K562 (cell line): ENCODE measurements at regions not wholly inside any gene's neighbourhood (a gene's known extent, or its start where the extent isn't known, plus 50 kb on each side); places are given as distances from the start of the nearest gene placed in this dataset.
A peak's percentile ranks its signal among the peaks of the same experiment; 100 is the strongest.

Experiments used
- ATAC-seq: fragments of 200-7000 bp; cut with Tn5 transposase; 3 replicates; pipeline ENCODE4 v1.9.1; 2020; ENCODE audit warnings: moderate library complexity
- BruUV-seq: library from RNA; stranded (reverse); fragments of 400-500 nt; replicated peaks from 2 replicates; lab custom pipeline; 2021; lab: Mats Ljungman, UMichigan
- CTCF ChIA-PET: fragments of 300-600 bp; formaldehyde crosslinking; extraction: SDS; loops from one replicate; lab custom pipeline; 2021; ENCODE audit warnings: low intra/inter-chr PET ratio; lab: Yijun Ruan, JAX
- POLR2A ChIA-PET: fragments of 300-600, 350-650 bp; sonication (Branson Sonifier 250); formaldehyde crosslinking; extraction: SDS; loops from one replicate; lab custom pipeline; 2021; ENCODE audit warnings: antibody characterized with exemption, inconsistent platforms; lab: Yijun Ruan, JAX
- DNase-seq, 4 experiments: peaks; one replicate each; pipeline versions ENCODE4 v3.0.0 to v3.0.0-alpha.2; 2011 to 2018; ENCODE audit warnings: low spot score in 3 of 4, mixed read lengths in 3 of 4; ENCODE audit errors: extremely low read depth in 1 of 4
- FAIRE-seq: peaks from 2 replicates; lab custom pipeline; 2011; peaks lifted over from hg19 to GRCh38; lab: Jason Lieb, UNC
- H2AFZ ChIP-seq: 2 replicates; pipeline ENCODE4 v1.6.0; 2011; ENCODE audit warnings: low read depth, low read length, control low read depth, inconsistent platforms
- H3K27ac ChIP-seq: fragments of 200-600 bp; 3 replicates; pipeline ENCODE4 v1.8.0; 2011; ENCODE audit warnings: low read depth, mild to moderate bottlenecking, control low read depth, inconsistent platforms, low read length, moderate library complexity, mixed read lengths; ENCODE audit errors: extremely low read depth
- H3K27me3 ChIP-seq, 2 experiments: fragments of 300-600 bp in 1 of 2; 2 replicates in 1 of 2; 3 replicates in 1 of 2; pipeline versions ENCODE4 v1.6.0 to v1.8.0; 2011; ENCODE audit warnings: inconsistent platforms in 2 of 2, low read length in 2 of 2, mild to moderate bottlenecking in 1 of 2, mixed read lengths in 1 of 2, moderate library complexity in 1 of 2; ENCODE audit not compliant: control insufficient read depth in 2 of 2, insufficient read depth in 2 of 2
- H3K36me3 ChIP-seq: fragments of 300-600 bp; 3 replicates; pipeline ENCODE4 v1.8.0; 2011; ENCODE audit warnings: mild to moderate bottlenecking, low read length, inconsistent platforms; ENCODE audit not compliant: control insufficient read depth, insufficient read depth
- H3K4me1 ChIP-seq, 2 experiments: fragments of 200-600 bp in 1 of 2; replicated peaks in 1 of 2; 2 replicates in 1 of 2; 3 replicates in 1 of 2; pipeline versions ENCODE4 v1.5.1 to v1.8.0; 2011; ENCODE audit warnings: inconsistent platforms in 2 of 2, low read length in 2 of 2, mild to moderate bottlenecking in 1 of 2, mixed read lengths in 1 of 2, moderate library complexity in 1 of 2; ENCODE audit not compliant: control insufficient read depth in 2 of 2, insufficient read depth in 2 of 2
- H3K4me2 ChIP-seq: 2 replicates; pipeline ENCODE4 v1.6.1; 2011; ENCODE audit warnings: low read length, control low read depth, inconsistent platforms, mixed read lengths; ENCODE audit not compliant: insufficient read depth
- H3K4me3 ChIP-seq: fragments of 200-600 bp; sonication (generic), shearing (Covaris generic); 2 replicates; pipeline ENCODE4 v1.5.1; 2016; ENCODE audit warnings: control low read depth, inconsistent platforms
- H3K79me2 ChIP-seq: fragments of 200-600 bp; 3 replicates; pipeline ENCODE4 v1.8.0; 2011; ENCODE audit warnings: low read length, inconsistent platforms; ENCODE audit not compliant: control insufficient read depth, insufficient read depth
- H3K9ac ChIP-seq, 2 experiments: 2 replicates each; pipeline versions ENCODE4 v1.6.0 to v1.6.1; 2011; ENCODE audit warnings: low read depth in 2 of 2, low read length in 2 of 2, control low read depth in 1 of 2, inconsistent platforms in 1 of 2, mild to moderate bottlenecking in 1 of 2, mixed read lengths in 1 of 2; ENCODE audit not compliant: insufficient read depth in 1 of 2
- H3K9me1 ChIP-seq: one replicate; pipeline ENCODE4 v1.6.0; 2011; ENCODE audit warnings: inconsistent platforms, mild to moderate bottlenecking, low read length, moderate library complexity; ENCODE audit not compliant: control insufficient read depth, insufficient read depth
- H3K9me3 ChIP-seq: replicated peaks from 2 replicates; pipeline ENCODE4 v1.5.1; 2011; ENCODE audit warnings: low read depth, low read length, inconsistent platforms; ENCODE audit not compliant: control insufficient read depth, insufficient read depth
- H4K20me1 ChIP-seq: replicated peaks from 2 replicates; pipeline ENCODE4 v1.6.1; 2011; ENCODE audit warnings: low read length, inconsistent platforms, mixed read lengths; ENCODE audit not compliant: control insufficient read depth, insufficient read depth
- RFX1 ChIP-seq: fragments of 450-650 bp; IDR thresholded peaks from 2 replicates; pipeline ENCODE4 v1.6.1; 2016; ENCODE audit warnings: mild to moderate bottlenecking, moderate library complexity
- ZBTB7A ChIP-seq: IDR thresholded peaks from 2 replicates; pipeline ENCODE4 v1.6.1; 2011; ENCODE audit warnings: low read depth, mild to moderate bottlenecking, low read length, moderate library complexity, borderline replicate concordance; ENCODE audit not compliant: control insufficient read depth
- ZC3H4 ChIP-seq: sonication (generic); formaldehyde crosslinking; IDR thresholded peaks from 2 replicates; pipeline ENCODE4 v1.9.0; 2021; ENCODE audit warnings: missing genetic modification reagents, borderline replicate concordance
- WGBS: fragments of 100-300 bp; shearing (Covaris generic); methylation state at CpG from one replicate; pipeline ENCODE4 v1.1.6; 2016; ENCODE audit warnings: low coverage, mixed read lengths; ENCODE audit not compliant: insufficient coverage; ENCODE audit errors: missing lambda C conversion rate; 5-methylcytosine and 5-hydroxymethylcytosine counted together
- in situ Hi-C: fragments of 300-500 bp; cut with MboI; formaldehyde crosslinking; loops from 4 replicates; pipeline ENCODE4 v1.15.0; 2018; ENCODE audit warnings: inconsistent platforms, mixed read lengths
- intact Hi-C: fragments of 100-400 bp; cut with micrococcal nuclease; formaldehyde crosslinking; loops from 2 replicates; pipeline ENCODE4 v1.14.2; 2022
- TF ChIP-seq, protein P1 (sequence below), 2 experiments: fragments of 450-650 bp; conservative IDR thresholded peaks; 2 replicates each; pipeline ENCODE4 v1.6.1; 2017; ENCODE audit warnings: mild to moderate bottlenecking in 2 of 2, moderate library complexity in 2 of 2

DNA sequence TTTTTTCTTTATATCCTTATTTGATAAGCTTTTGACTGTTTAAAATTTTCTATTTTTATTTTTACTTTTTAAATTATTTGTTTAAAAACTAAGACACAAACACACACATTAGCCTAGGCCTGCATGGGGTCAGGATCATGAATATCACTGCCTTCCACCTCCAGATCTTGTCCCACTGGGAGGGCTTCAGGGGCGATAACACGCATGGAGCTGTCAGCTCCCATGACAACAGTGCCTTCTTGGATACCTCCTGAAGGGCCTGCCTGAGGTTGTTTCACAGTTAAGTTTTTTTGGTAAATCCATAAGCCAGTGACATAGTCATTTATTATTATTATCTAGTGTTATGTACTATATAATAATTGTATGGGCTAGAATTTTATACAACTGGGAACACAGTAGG is 85.4 kb upstream of the FAT1 start:
- Histone ChIP-seq H3K9me3 (no peaks in the 10 kb centered on the region), H3K79me2 (no peaks in the 10 kb centered on the region), H3K27me3 (no peaks in the 10 kb centered on the region), H4K20me1 (no peaks in the 10 kb centered on the region), H3K9me1 (no peaks in the 10 kb centered on the region), H3K4me2 (0 out of 2 replicates have a peak overlapping the region, but pooled peaks have one; percentile 7), H3K9ac (no peak overlapping the region), H3K36me3 (no peaks in the 10 kb centered on the region; the same call in 2 of the 3 replicates), H3K27ac (peak overlapping the region; percentile 59; the same call in 1 of the 3 replicates), H3K4me3 (no peak overlapping the region), H2AFZ (peak overlapping the region; percentile 81; the same call in 1 of the 2 replicates), H3K4me1 (peaks cover 3 to 11% of the 10 kb centered on the region in 2 experiments; a peak in 2 of 5 replicates)
- FAIRE-seq (peak; percentile 70), DNase-seq (peak in 1 of 4 experiments; percentile 69), ATAC-seq (peak; percentile 71)
- TF ChIP-seq ZBTB7A (peak; percentile 26; the same call in 1 of the 2 replicates), RFX1 (peak; percentile 70), ZC3H4 (CRISPR knock-in tag) (no peak)
- TF ChIP-seq, protein P1, sequence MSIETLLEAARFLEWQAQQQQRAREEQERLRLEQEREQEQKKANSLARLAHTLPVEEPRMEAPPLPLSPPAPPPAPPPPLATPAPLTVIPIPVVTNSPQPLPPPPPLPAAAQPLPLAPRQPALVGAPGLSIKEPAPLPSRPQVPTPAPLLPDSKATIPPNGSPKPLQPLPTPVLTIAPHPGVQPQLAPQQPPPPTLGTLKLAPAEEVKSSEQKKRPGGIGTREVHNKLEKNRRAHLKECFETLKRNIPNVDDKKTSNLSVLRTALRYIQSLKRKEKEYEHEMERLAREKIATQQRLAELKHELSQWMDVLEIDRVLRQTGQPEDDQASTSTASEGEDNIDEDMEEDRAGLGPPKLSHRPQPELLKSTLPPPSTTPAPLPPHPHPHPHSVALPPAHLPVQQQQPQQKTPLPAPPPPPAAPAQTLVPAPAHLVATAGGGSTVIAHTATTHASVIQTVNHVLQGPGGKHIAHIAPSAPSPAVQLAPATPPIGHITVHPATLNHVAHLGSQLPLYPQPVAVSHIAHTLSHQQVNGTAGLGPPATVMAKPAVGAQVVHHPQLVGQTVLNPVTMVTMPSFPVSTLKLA (conservative IDR thresholded peaks at IDR 0.05): 0 out of 4 replicates have a peak, but pooled peaks of 1 of the 2 experiments have one; percentile 10
- intact Hi-C loops: no loop called here
- CTCF ChIA-PET: no interaction called here
- no TSS peak for BruUV-seq
- in situ Hi-C loops: no loop called here
- 34% methylated on average over 2 of the region's 2 CpGs for WGBS
- POLR2A ChIA-PET: interaction anchor here (0.8 kb wide), 1 partner anchor 47 kb away, joined by 3 read pairs; no protein-coding TSS in a partner anchor
